ENCODE measurements at regions not wholly inside any gene's neighbourhood (a gene's known extent, or its start where the extent isn't known, plus 50 kb on each side); places are given as distances from the start of the nearest gene placed in this dataset.

DNA sequence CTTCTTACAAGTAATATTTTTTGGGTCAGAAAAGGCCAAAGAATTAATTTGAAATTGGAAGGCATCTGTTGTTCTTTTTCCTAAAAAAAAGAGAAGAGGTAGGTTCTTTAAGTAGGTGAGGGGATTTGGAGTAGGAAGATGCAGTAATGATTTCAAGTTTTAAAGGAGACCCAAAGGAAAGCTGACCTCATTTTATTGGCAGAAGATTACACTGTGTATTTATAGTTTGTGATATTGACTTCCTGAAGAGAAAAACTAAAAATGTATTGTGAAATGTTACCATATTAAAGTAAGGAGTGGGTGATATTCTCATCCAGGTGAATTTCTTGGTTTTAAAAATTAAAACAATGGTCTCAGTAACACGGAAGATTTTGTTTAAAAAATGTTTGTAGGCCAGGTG is 56.6 kb upstream of the CELF2 start:
- H3K4me3 ChIP-seq = no peak overlapping the region
- no peak for TF ChIP-seq Cebpa-rat (IDR thresholded peaks at IDR 0.05)
- H3K4me2 ChIP-seq = no peak overlapping the region
- H3K27ac ChIP-seq = no peak overlapping the region
- H4K20me1 ChIP-seq = no peaks in the 10 kb centered on the region
- H3K4me1 ChIP-seq = no peaks in the 10 kb centered on the region
- no peaks in the 10 kb centered on the region for H3K36me3 ChIP-seq
- H3K9me3 ChIP-seq = no peaks in the 10 kb centered on the region
- no peak overlapping the region for H3K9ac ChIP-seq
- no peaks in the 10 kb centered on the region for H3K27me3 ChIP-seq

DNA sequence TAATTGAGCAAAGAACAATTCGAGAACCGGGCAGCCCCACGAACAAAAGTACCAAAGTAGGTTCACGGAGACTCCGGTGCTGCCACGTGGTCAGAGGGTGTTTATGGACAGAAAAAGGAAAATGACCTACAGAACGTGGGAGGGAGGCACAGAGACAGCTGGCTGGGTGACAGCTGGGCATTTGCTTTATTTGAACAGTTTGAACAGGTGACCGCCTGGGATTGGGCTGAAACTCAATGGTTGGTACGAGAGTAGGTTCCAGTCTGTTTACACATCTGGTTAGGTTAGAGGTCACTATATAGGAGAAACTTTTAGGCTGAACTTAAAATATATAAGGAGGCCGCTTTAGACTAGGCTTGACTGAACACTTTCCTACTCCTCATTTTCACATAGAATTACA is 50.6 kb upstream of the CELF2 start:
- H3K36me3 ChIP-seq = no peaks in the 10 kb centered on the region
- H3K27me3 ChIP-seq = no peaks in the 10 kb centered on the region
- H3K9ac ChIP-seq = no peak overlapping the region
- no peak overlapping the region for H3K27ac ChIP-seq
- no peaks in the 10 kb centered on the region for H3K9me3 ChIP-seq
- H4K20me1 ChIP-seq = no peaks in the 10 kb centered on the region
- H3K4me1 ChIP-seq = no peaks in the 10 kb centered on the region
- H3K4me2 ChIP-seq = no peak overlapping the region
- no peak overlapping the region for H3K4me3 ChIP-seq
- no peak for TF ChIP-seq Cebpa-rat (IDR thresholded peaks at IDR 0.05)

DNA sequence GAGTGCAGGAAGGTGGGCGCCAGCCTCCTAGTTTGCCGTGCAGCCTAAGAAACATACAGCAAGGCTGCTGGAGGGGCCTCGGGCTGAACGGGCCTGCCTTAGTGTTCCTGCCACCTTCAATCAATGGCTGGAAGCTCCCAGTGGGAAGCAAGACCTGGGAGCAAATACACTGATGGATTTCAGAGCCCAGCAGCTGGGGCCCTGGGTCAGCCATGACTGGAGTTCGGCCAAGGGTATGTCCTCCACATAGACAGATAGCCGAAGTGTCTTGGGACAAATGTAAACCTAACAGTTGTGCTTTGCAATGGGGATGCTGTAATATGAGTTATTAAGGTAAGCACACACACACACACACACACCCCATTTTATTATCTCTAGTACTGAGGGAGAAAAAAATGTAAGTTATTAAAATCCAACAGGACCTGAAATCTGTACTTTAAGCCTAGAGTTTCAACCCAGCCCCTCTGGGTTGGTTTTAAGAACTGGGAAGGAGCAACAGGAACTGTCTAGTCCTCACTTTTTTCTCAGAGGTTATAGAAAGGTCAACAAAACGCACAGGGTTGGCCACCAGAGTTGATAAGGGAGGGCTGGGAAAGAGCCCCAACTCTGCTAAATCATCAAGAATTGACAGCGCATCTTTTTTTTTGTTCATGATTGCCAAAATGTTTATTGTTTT is 50.0 kb upstream of the CELF2 start:
- Histone ChIP-seq H3K4me3 (no peak overlapping the region), H3K4me1 (no peaks in the 10 kb centered on the region), H3K9ac (no peak overlapping the region), H3K4me2 (no peak overlapping the region), H4K20me1 (no peaks in the 10 kb centered on the region), H3K27ac (no peak overlapping the region), H3K36me3 (no peaks in the 10 kb centered on the region), H3K9me3 (no peaks in the 10 kb centered on the region), H3K27me3 (no peaks in the 10 kb centered on the region)
- TF ChIP-seq Cebpa-rat (IDR thresholded peaks at IDR 0.05) = no peak

Data from BLaER1 (cell line).